ENCODE measurements at regions not wholly inside any gene's neighbourhood (a gene's known extent, or its start where the extent isn't known, plus 50 kb on each side); places are given as distances from the start of the nearest gene placed in this dataset.
A peak's percentile ranks its signal among the peaks of the same experiment; 100 is the strongest.

GRCh38 chr7:41599760-41600159, 103.1 kb downstream of the INHBA start:
- no peak for TF ChIP-seq CTCF (IDR thresholded peaks at IDR 0.05; ENCODE audit: insufficient read depth, low read length)
- H3K4me3 ChIP-seq (ENCODE audit: low read depth, low read length): no peak overlapping the region
- DNase-seq (ENCODE audit: low read depth): no peak

- no peak for TF ChIP-seq CTCF (IDR thresholded peaks at IDR 0.05; ENCODE audit: insufficient read depth, low read length)
- no peak overlapping the region for H3K4me3 ChIP-seq (ENCODE audit: low read depth, low read length)
- DNase-seq (ENCODE audit: low read depth): no peak
Observed at GRCh38 chr7:41592794-41593193, 110.1 kb downstream of the INHBA start.

- no peak overlapping the region for H3K4me3 ChIP-seq (ENCODE audit: low read depth, low read length)
- DNase-seq (ENCODE audit: low read depth): no peak
- no peak for TF ChIP-seq CTCF (IDR thresholded peaks at IDR 0.05; ENCODE audit: insufficient read depth, low read length)
Observed at GRCh38 chr7:41592236-41592635, 110.7 kb downstream of the INHBA start.

- DNase-seq (ENCODE audit: low read depth): no peak
- H3K4me3 ChIP-seq (ENCODE audit: low read depth, low read length): no peak overlapping the region
- TF ChIP-seq CTCF (IDR thresholded peaks at IDR 0.05; ENCODE audit: insufficient read depth, low read length): no peak
Observed at GRCh38 chr7:41590986-41591385, 111.9 kb downstream of the INHBA start.

GRCh38 chr7:41588341-41588740, 114.5 kb downstream of the INHBA start:
- no peak for TF ChIP-seq CTCF (IDR thresholded peaks at IDR 0.05; ENCODE audit: insufficient read depth, low read length)
- no peak overlapping the region for H3K4me3 ChIP-seq (ENCODE audit: low read depth, low read length)
- no peak for DNase-seq (ENCODE audit: low read depth)

GRCh38 chr7:41586931-41587640, 115.8 kb downstream of the INHBA start:
- peak; percentile 40 for DNase-seq (ENCODE audit: low read depth)
- H3K4me3 ChIP-seq (ENCODE audit: low read depth, low read length): no peak overlapping the region
- no peak for TF ChIP-seq CTCF (IDR thresholded peaks at IDR 0.05; ENCODE audit: insufficient read depth, low read length)

- no peak for DNase-seq (ENCODE audit: low read depth)
- no peak for TF ChIP-seq CTCF (IDR thresholded peaks at IDR 0.05; ENCODE audit: insufficient read depth, low read length)
Observed at GRCh38 chr7:41584746-41585145, 118.1 kb downstream of the INHBA start.

More at GRCh38 chr7:41584746-41585145, 118.1 kb downstream of the INHBA start:
- H3K4me3 ChIP-seq (ENCODE audit: low read depth, low read length): no peak overlapping the region

Data from fibroblast of the aortic adventitia (primary cell).